ENCODE measurements at regions not wholly inside any gene's neighbourhood (a gene's known extent, or its start where the extent isn't known, plus 50 kb on each side); places are given as distances from the start of the nearest gene placed in this dataset.

DNA sequence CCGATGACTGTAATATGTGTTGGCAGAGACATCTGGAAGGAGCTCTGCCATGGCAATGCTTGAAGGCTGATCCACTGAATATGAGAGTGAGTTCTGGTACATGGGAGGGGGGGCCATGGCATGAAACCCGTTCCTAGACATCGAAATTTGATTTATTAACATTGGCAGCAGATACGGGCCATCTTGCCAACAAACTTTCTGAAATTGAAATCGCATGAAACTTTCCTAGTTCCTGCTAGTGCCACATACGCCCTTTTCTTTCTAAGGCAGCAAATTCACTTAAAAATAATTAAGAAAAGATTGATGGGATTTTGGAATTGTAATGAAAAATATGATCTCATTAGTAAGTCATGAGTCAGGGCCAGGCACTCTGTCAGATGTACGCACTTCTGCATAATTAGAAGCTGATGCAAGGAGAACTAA lies 91.8 kb upstream of the KMT2C start:
- H3K27ac ChIP-seq (ENCODE audit: extremely low read length, insufficient read depth, low read length): no peak overlapping the region
- CTCF ChIA-PET (ENCODE audit: low intra/inter-chr PET ratio, low total read pairs): no interaction called here
- POLR2A ChIA-PET: no interaction called here
- no peak for ATAC-seq
- no peaks in the 10 kb centered on the region for H3K9me3 ChIP-seq (ENCODE audit: low read length)
- peaks cover 4% of the 10 kb centered on the region for H3K4me1 ChIP-seq (ENCODE audit: insufficient read depth, low read length)
- H3K9ac ChIP-seq (ENCODE audit: insufficient read depth, low read depth, low read length): no peak overlapping the region
- no peak for DNase-seq (ENCODE audit: low spot score)
- intact Hi-C loops (cut with micrococcal nuclease; ENCODE audit: unreplicated experiment): no loop called here
- no peak overlapping the region for H3K4me3 ChIP-seq (replicated peaks in 1 of 3; ENCODE audit: insufficient read depth in 1 of 3, low read depth in 2 of 3, low read length in 3 of 3)
- H4K20me1 ChIP-seq (ENCODE audit: insufficient read depth, low read length): no peaks in the 10 kb centered on the region
- H2AFZ ChIP-seq (ENCODE audit: low read length): no peak overlapping the region
- no peaks in the 10 kb centered on the region for H3K79me2 ChIP-seq (ENCODE audit: insufficient read depth, low read length)
- no TSS peak for BruUV-seq (replicated peaks)
- peaks cover 0 to 10% of the 10 kb centered on the region in 2 experiments; a peak in 1 of 5 replicates for H3K27me3 ChIP-seq (ENCODE audit: control insufficient read depth in 1 of 2, insufficient read depth in 2 of 2, low read length in 2 of 2)
- TF ChIP-seq, protein P1, sequence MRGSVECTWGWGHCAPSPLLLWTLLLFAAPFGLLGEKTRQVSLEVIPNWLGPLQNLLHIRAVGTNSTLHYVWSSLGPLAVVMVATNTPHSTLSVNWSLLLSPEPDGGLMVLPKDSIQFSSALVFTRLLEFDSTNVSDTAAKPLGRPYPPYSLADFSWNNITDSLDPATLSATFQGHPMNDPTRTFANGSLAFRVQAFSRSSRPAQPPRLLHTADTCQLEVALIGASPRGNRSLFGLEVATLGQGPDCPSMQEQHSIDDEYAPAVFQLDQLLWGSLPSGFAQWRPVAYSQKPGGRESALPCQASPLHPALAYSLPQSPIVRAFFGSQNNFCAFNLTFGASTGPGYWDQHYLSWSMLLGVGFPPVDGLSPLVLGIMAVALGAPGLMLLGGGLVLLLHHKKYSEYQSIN (CRISPR knock-in tag; IDR thresholded peaks at IDR 0.05; ENCODE audit: borderline replicate concordance): no peak
- TF ChIP-seq MEIS1 (CRISPR knock-in tag; IDR thresholded peaks at IDR 0.05; ENCODE audit: borderline replicate concordance): no peak
- TF ChIP-seq ZNF224 (CRISPR knock-in tag; IDR thresholded peaks at IDR 0.05): no peak
- no peak for TF ChIP-seq HDAC1 (CRISPR knock-in tag; IDR thresholded peaks at IDR 0.05)
- TF ChIP-seq SMAD3 (CRISPR knock-in tag; IDR thresholded peaks at IDR 0.05): no peak
- no peak for TF ChIP-seq HMG20B (CRISPR knock-in tag; conservative IDR thresholded peaks at IDR 0.05)
- TF ChIP-seq YY1 (IDR thresholded peaks at IDR 0.05; ENCODE audit: insufficient read depth, insufficient replicate concordance, low read depth, low read length): no peak
- no peak for TF ChIP-seq CENPT (CRISPR knock-in tag; IDR thresholded peaks at IDR 0.05; ENCODE audit: low read depth)
- TF ChIP-seq, protein P2, sequence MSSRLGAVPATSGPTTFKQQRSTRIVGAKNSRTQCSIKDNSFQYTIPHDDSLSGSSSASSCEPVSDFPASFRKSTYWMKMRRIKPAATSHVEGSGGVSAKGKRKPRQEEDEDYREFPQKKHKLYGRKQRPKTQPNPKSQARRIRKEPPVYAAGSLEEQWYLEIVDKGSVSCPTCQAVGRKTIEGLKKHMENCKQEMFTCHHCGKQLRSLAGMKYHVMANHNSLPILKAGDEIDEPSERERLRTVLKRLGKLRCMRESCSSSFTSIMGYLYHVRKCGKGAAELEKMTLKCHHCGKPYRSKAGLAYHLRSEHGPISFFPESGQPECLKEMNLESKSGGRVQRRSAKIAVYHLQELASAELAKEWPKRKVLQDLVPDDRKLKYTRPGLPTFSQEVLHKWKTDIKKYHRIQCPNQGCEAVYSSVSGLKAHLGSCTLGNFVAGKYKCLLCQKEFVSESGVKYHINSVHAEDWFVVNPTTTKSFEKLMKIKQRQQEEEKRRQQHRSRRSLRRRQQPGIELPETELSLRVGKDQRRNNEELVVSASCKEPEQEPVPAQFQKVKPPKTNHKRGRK (CRISPR knock-in tag; IDR thresholded peaks at IDR 0.05): no peak
- in situ Hi-C loops (cut with HindIII; ENCODE audit: extremely low pct_ligation_motif_present, low pct_unique_long_range_greater_than_20kb): no loop called here
- H3K4me2 ChIP-seq (ENCODE audit: low read depth, low read length): no peak overlapping the region
- H3K36me3 ChIP-seq (replicated peaks in 1 of 2; ENCODE audit: control insufficient read depth in 1 of 2, insufficient read depth in 2 of 2, low read length in 2 of 2): no peaks in the 10 kb centered on the region
- no peak for FAIRE-seq
- 61% methylated on average over 7 of the region's 7 CpGs for WGBS (ENCODE audit: low lambda C conversion rate)
